ENCODE measurements at regions not wholly inside any gene's neighbourhood (a gene's known extent, or its start where the extent isn't known, plus 50 kb on each side); places are given as distances from the start of the nearest gene placed in this dataset.
"Not testable (repeated sequence)": the region's sequence is repeated elsewhere in the genome, so short reads cannot be mapped to it uniquely, and the experiment has no call there.

- Mint-ChIP-seq H3K27ac (no peak overlapping the region), H3K4me3 (no peak overlapping the region), H3K27me3 (peaks cover 26% of the 10 kb centered on the region), H3K36me3 (no peaks in the 10 kb centered on the region), H3K4me1 (no peaks in the 10 kb centered on the region), H3K9me3 (no peaks in the 10 kb centered on the region)
- no peak for DNase-seq
These were observed 614.5 kb downstream of the IRS1 start for GRCh38 chr2:226184940-226185615.

DNA sequence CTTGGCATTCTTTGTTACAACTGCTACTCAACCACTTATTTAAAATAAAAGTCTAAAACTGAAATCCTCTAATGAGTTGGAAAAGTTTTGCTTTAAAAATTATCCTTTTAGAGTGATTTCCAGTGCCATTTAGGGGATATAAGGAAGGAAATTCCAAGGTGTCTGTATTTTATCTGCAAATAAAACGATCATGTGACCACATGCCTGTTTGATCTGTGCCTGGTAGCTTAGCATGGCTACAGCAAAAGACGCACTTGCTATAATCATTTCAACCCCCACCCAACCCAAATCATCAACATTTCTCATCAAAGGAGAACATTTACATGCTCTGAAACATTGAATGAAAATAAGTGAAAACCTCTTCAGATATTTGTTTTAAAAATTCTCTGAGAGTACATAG is 615.1 kb downstream of the IRS1 start:
- no peak for DNase-seq
- Mint-ChIP-seq H3K4me1 (no peaks in the 10 kb centered on the region), H3K27me3 (peaks cover 26% of the 10 kb centered on the region), H3K9me3 (no peaks in the 10 kb centered on the region), H3K27ac (no peak overlapping the region), H3K36me3 (no peaks in the 10 kb centered on the region), H3K4me3 (no peak overlapping the region)

DNA sequence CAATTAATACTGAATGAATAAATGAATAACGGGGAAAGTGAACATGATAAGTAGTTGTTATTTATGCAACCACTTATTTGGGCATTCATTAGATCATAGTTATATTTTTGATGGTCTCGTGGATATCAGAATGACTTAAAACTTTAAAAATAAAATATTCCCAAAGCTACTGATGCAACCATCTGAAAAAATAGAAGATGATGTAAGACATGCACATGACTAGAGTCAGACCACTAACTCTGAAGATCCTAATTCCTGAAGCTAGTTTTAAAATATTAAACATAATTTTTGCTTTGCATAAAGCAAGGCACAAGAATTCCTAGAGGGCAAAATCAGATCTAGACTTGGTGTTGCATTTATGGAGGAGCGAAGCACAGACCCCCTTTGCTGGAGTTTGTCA is 616.1 kb downstream of the IRS1 start:
- no peak overlapping the region for H3K4me3 Mint-ChIP-seq
- peaks cover 26% of the 10 kb centered on the region for H3K27me3 Mint-ChIP-seq
- no peaks in the 10 kb centered on the region for H3K4me1 Mint-ChIP-seq
- no peaks in the 10 kb centered on the region for H3K36me3 Mint-ChIP-seq
- no peak for DNase-seq
- no peak overlapping the region for H3K27ac Mint-ChIP-seq
- peaks cover 5% of the 10 kb centered on the region for H3K9me3 Mint-ChIP-seq

- H3K36me3 Mint-ChIP-seq: no peaks in the 10 kb centered on the region
- H3K9me3 Mint-ChIP-seq: peaks cover 10% of the 10 kb centered on the region
- H3K27me3 Mint-ChIP-seq: peaks cover 26% of the 10 kb centered on the region
- no peaks in the 10 kb centered on the region for H3K4me1 Mint-ChIP-seq
- no peak overlapping the region for H3K4me3 Mint-ChIP-seq
- no peak for DNase-seq
- no peak overlapping the region for H3K27ac Mint-ChIP-seq
These were observed 616.6 kb downstream of the IRS1 start for GRCh38 chr2:226183033-226183432.

- Mint-ChIP-seq H3K27me3 (peaks cover 26% of the 10 kb centered on the region), H3K4me1 (no peaks in the 10 kb centered on the region), H3K27ac (no peak overlapping the region), H3K36me3 (no peaks in the 10 kb centered on the region), H3K4me3 (no peak overlapping the region), H3K9me3 (peaks cover 11% of the 10 kb centered on the region)
- DNase-seq: no peak
These were observed 617.7 kb downstream of the IRS1 start for GRCh38 chr2:226181909-226182308.

DNA sequence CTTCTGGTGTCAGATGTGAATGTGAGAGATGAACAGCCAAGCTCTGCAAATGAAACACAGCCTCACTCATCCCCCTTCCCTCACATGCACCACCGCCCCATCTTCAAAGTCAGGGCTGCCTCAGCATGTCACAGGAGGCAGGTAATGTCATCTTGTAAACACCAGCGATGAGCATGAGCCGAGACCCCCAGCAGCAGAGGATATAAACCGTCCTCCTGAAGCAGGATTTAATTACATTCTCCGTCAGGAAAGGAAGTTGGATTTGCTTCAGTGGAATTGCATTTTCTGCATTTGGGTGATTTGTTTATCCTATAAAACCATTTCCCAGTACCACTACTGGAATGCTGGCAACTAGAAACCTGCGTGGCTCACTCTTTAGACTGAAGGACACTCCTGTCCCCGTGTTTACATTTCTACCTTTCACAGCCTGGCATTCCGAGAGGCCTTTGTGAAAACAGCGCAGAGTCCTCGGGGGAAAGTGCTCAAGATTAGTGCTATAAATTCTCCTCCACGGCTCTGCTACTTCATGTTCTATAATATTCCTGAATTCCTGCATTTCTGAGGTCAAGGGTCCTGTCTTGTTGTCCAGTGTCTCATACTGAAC is 619.2 kb downstream of the IRS1 start:
- no peak overlapping the region for H3K27ac Mint-ChIP-seq

GRCh38 chr2:226179010-226179409 is 620.6 kb downstream of the IRS1 start:
- Mint-ChIP-seq H3K4me3 (no peak overlapping the region), H3K27ac (no peak overlapping the region), H3K9me3 (peaks cover 14% of the 10 kb centered on the region), H3K36me3 (no peaks in the 10 kb centered on the region), H3K27me3 (peaks cover 30% of the 10 kb centered on the region), H3K4me1 (no peaks in the 10 kb centered on the region)
- no peak for DNase-seq

More for the DNA sequence above, 619.2 kb downstream of the IRS1 start:
- no peak for DNase-seq
- Mint-ChIP-seq H3K27me3 (peaks cover 32% of the 10 kb centered on the region), H3K4me3 (no peak overlapping the region), H3K9me3 (peaks cover 14% of the 10 kb centered on the region), H3K36me3 (no peaks in the 10 kb centered on the region), H3K4me1 (no peaks in the 10 kb centered on the region)

DNA sequence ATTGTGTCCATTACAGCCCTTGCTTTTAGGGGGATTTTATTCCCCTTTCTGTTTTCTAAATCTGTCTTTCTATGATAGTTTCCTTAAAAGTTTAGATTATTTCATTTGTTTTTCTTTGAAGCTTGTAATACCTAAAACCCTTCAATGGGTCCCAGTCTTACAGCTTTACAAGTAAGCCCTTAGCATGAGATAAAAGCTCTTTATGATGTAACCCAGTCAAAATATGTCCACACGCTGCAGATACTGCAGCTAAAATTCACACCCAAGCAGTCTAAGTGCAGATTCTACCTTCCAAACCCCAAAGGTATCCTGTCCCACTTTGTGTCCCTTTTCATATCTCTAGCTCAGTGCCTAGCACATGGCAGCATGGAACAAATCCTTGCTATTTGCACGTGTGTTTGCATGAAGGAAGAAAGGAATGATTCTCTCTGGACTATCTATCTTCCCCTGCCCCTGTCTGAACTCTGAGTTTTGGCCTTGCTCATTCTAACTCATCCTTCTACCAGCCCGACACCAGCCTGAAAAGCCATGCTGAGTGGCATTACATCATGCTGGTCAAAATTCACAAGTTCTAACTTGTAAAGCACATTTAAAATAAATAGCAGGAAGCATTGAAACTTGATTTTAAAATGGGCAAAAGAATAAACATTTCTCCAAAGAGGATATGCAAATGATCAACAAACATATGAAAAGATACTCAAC is 623.2 kb downstream of the IRS1 start:
- H3K4me1 Mint-ChIP-seq: no peaks in the 10 kb centered on the region
- H3K27me3 Mint-ChIP-seq: peaks cover 14% of the 10 kb centered on the region
- no peak for DNase-seq
- H3K9me3 Mint-ChIP-seq: peaks cover 14% of the 10 kb centered on the region
- H3K4me3 Mint-ChIP-seq: no peak overlapping the region
- H3K36me3 Mint-ChIP-seq: no peaks in the 10 kb centered on the region
- H3K27ac Mint-ChIP-seq: no peak overlapping the region

GRCh38 chr2:226174390-226174789 is 625.2 kb downstream of the IRS1 start:
- peaks cover 14% of the 10 kb centered on the region for H3K9me3 Mint-ChIP-seq

DNA sequence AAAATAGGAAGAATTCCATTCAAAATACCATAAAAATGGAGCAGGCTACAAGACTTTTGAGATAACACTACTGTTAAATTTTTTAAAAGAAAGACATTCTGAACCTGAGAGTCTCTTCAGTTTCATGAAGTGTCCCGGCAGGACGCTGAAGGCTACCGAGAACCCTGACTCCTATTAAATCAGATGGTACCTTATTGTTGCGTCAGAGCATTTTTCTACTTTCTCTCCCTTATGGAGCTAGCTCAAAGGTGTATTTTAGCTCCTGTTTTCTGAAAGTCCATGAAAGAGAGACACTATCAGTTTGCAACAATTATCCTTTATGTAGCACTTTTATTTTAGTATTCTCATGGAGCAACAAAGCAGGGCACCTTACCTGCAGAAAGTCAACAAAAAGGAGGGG is 626.7 kb downstream of the IRS1 start:
- no peak overlapping the region for H3K4me3 Mint-ChIP-seq
- no peak overlapping the region for H3K27ac Mint-ChIP-seq
- no peak for DNase-seq
- H3K9me3 Mint-ChIP-seq: peaks cover 4% of the 10 kb centered on the region
- no peaks in the 10 kb centered on the region for H3K36me3 Mint-ChIP-seq
- peaks cover 9% of the 10 kb centered on the region for H3K27me3 Mint-ChIP-seq
- H3K4me1 Mint-ChIP-seq: no peaks in the 10 kb centered on the region

More at GRCh38 chr2:226174390-226174789, 625.2 kb downstream of the IRS1 start:
- Mint-ChIP-seq H3K4me1 (no peaks in the 10 kb centered on the region), H3K27ac (no peak overlapping the region), H3K36me3 (no peaks in the 10 kb centered on the region), H3K27me3 (peaks cover 9% of the 10 kb centered on the region), H3K4me3 (no peak overlapping the region)
- no peak for DNase-seq

DNA sequence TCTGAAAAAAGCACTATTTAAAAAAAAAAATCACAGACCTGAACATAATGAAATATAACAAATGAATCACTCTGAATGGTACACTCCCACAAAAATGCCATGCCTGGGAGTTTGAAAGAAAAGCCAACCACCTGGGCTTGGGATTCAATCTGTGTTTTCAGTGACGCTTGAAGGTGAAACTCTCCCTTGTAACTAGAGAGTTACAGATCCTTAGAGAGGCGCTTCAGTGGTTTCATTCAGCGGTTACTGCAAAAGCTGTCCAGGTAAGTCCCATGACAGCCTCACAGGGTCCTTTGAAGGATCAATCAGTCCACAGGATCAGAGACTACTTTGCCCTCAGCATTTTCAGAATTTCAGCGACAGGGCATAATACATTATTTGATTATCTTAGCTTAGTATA is 627.3 kb downstream of the IRS1 start:
- H3K27me3 Mint-ChIP-seq: peaks cover 9% of the 10 kb centered on the region
- no peak overlapping the region for H3K4me3 Mint-ChIP-seq
- H3K27ac Mint-ChIP-seq: no peak overlapping the region
- no peak for DNase-seq
- H3K36me3 Mint-ChIP-seq: no peaks in the 10 kb centered on the region
- H3K9me3 Mint-ChIP-seq: peaks cover 4% of the 10 kb centered on the region
- H3K4me1 Mint-ChIP-seq: no peaks in the 10 kb centered on the region

DNA sequence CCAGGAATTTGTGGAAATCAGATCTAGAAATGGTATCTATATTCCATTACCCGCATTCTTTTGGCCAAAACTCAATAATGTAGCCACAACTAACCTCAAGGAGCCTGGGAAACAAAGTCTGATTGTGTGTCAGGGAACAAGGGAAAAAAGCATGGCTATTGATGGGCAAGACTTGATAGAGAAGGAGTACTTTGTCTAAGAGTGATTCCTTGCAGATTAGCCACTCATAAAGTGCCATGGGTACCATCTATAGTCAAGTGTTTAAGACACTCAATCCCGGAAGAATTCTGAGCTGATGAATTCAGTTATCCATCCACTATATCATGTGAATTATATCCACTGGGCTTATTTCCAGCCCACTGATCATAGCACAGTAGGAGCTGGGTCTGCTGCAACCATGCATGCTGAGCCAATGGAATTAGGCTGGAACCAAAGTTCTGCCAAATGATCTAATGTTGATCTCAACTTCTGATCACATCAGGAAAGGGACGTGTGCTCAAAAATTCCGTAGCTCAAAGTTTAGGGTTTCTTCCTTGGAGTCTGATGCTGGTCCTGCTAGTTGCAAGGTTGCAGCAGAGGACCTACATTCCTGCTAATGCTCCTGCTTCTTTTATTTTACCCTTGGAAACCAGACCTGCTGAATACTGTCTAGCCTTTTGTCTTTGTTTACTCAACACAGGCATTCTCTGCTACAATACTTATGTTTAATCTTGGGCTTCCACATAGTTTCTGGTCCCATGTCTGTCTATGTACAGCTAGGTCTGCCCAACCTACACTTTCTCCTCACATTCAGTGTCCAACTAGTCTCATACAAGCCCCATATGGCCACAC is 629.7 kb downstream of the IRS1 start:
- Mint-ChIP-seq H3K9me3 (no peaks in the 10 kb centered on the region), H3K36me3 (no peaks in the 10 kb centered on the region), H3K4me3 (no peak overlapping the region), H3K27ac (no peak overlapping the region), H3K27me3 (no peaks in the 10 kb centered on the region), H3K4me1 (no peaks in the 10 kb centered on the region)
- no peak for DNase-seq

- no peak for DNase-seq
- Mint-ChIP-seq H3K4me1 (no peaks in the 10 kb centered on the region), H3K27ac (no peak overlapping the region), H3K36me3 (no peaks in the 10 kb centered on the region), H3K9me3 (no peaks in the 10 kb centered on the region), H3K4me3 (no peak overlapping the region), H3K27me3 (no peaks in the 10 kb centered on the region)
These were observed 631.0 kb downstream of the IRS1 start for GRCh38 chr2:226168496-226169160.

GRCh38 chr2:226164512-226164911 is 635.1 kb downstream of the IRS1 start:
- H3K27ac Mint-ChIP-seq: no peak overlapping the region
- H3K9me3 Mint-ChIP-seq: no peaks in the 10 kb centered on the region
- no peak overlapping the region for H3K4me3 Mint-ChIP-seq
- no peaks in the 10 kb centered on the region for H3K4me1 Mint-ChIP-seq
- no peak for DNase-seq
- peaks cover 4% of the 10 kb centered on the region for H3K27me3 Mint-ChIP-seq
- no peaks in the 10 kb centered on the region for H3K36me3 Mint-ChIP-seq

- not testable (repeated sequence) for H3K9me3 Mint-ChIP-seq, H3K4me1 Mint-ChIP-seq, DNase-seq
These were observed 639.0 kb downstream of the IRS1 start for GRCh38 chr2:226160617-226161016.

More at GRCh38 chr2:226160617-226161016, 639.0 kb downstream of the IRS1 start:
- not testable (repeated sequence) for H3K36me3 Mint-ChIP-seq, H3K4me3 Mint-ChIP-seq, H3K27ac Mint-ChIP-seq, H3K27me3 Mint-ChIP-seq

Measured in activated naive CD8-positive, alpha-beta T cell treated with anti-CD3 and anti-CD28 coated beads for 36 hours (primary cell).